ENCODE measurements at regions not wholly inside any gene's neighbourhood (a gene's known extent, or its start where the extent isn't known, plus 50 kb on each side); places are given as distances from the start of the nearest gene placed in this dataset.
"Not testable (repeated sequence)": the region's sequence is repeated elsewhere in the genome, so short reads cannot be mapped to it uniquely, and the experiment has no call there.

GRCh38 chrX:137771537-137771936 lies 205.6 kb downstream of the ZIC3 start:
- H3K9me3 Mint-ChIP-seq = peaks cover 0 to 4% (median 2%) of the 10 kb centered on the region in 7 donors
- no peaks in the 10 kb centered on the region for H3K27me3 Mint-ChIP-seq
- no peaks in the 10 kb centered on the region for H3K4me1 Mint-ChIP-seq
- ATAC-seq (ENCODE audit: low read depth in 2 of 2) (no peak), DNase-seq (no peak)
- no peak overlapping the region for H3K27ac Mint-ChIP-seq
- no peaks in the 10 kb centered on the region for H3K36me3 Mint-ChIP-seq
- no peak overlapping the region for H3K4me3 Mint-ChIP-seq

- ATAC-seq (ENCODE audit: low read depth in 2 of 2) = no peak
- no peak for DNase-seq
- Mint-ChIP-seq H3K27ac (no peak overlapping the region), H3K4me3 (no peak overlapping the region), H3K4me1 (no peaks in the 10 kb centered on the region), H3K9me3 (peaks cover 0 to 5% (median 2%) of the 10 kb centered on the region in 7 donors), H3K27me3 (no peaks in the 10 kb centered on the region), H3K36me3 (no peaks in the 10 kb centered on the region)
Measured at GRCh38 chrX:137792214-137792613, 226.3 kb downstream of the ZIC3 start.

GRCh38 chrX:137797926-137798325 lies 232.0 kb downstream of the ZIC3 start:
- Mint-ChIP-seq H3K27ac (peak overlapping the region in 1 of 6 donors; percentile 29), H3K9me3 (peaks cover 0 to 15% (median 5%) of the 10 kb centered on the region in 7 donors)
- not testable (repeated sequence) for DNase-seq; ATAC-seq (ENCODE audit: low read depth in 2 of 2); H3K4me3 Mint-ChIP-seq; H3K27me3 Mint-ChIP-seq; H3K4me1 Mint-ChIP-seq; H3K36me3 Mint-ChIP-seq

GRCh38 chrX:137823257-137823656 lies 257.3 kb downstream of the ZIC3 start:
- ATAC-seq (ENCODE audit: low read depth in 2 of 2) = no peak
- no peak for DNase-seq
- H3K9me3 Mint-ChIP-seq = peaks cover 0 to 10% (median 0%) of the 10 kb centered on the region in 7 donors
- no peak overlapping the region for H3K27ac Mint-ChIP-seq
- no peaks in the 10 kb centered on the region for H3K27me3 Mint-ChIP-seq
- H3K4me1 Mint-ChIP-seq = no peaks in the 10 kb centered on the region
- no peak overlapping the region for H3K4me3 Mint-ChIP-seq
- no peaks in the 10 kb centered on the region for H3K36me3 Mint-ChIP-seq

- DNase-seq = no peak
- no peaks in the 10 kb centered on the region for H3K4me1 Mint-ChIP-seq
- ATAC-seq (ENCODE audit: low read depth in 2 of 2) = no peak
- H3K27ac Mint-ChIP-seq = no peak overlapping the region
- no peaks in the 10 kb centered on the region for H3K36me3 Mint-ChIP-seq
- no peaks in the 10 kb centered on the region for H3K27me3 Mint-ChIP-seq
- H3K9me3 Mint-ChIP-seq = peaks cover 0 to 10% (median 2%) of the 10 kb centered on the region in 7 donors
- H3K4me3 Mint-ChIP-seq = no peak overlapping the region
Measured at GRCh38 chrX:137847376-137847775, 281.4 kb downstream of the ZIC3 start.

- no peak for ATAC-seq (ENCODE audit: low read depth in 2 of 2)
- Mint-ChIP-seq H3K9me3 (peaks cover 0 to 6% (median 0%) of the 10 kb centered on the region in 7 donors), H3K27me3 (no peaks in the 10 kb centered on the region), H3K4me1 (no peaks in the 10 kb centered on the region), H3K4me3 (no peak overlapping the region), H3K36me3 (no peaks in the 10 kb centered on the region), H3K27ac (no peak overlapping the region)
- no peak for DNase-seq
Measured at GRCh38 chrX:137848266-137848905, 282.5 kb downstream of the ZIC3 start.

GRCh38 chrX:137852502-137852901 lies 286.6 kb downstream of the ZIC3 start:
- DNase-seq (no peak), ATAC-seq (ENCODE audit: low read depth in 2 of 2) (no peak)
- Mint-ChIP-seq H3K27ac (no peak overlapping the region), H3K4me3 (no peak overlapping the region), H3K9me3 (peaks cover 0 to 7% (median 3%) of the 10 kb centered on the region in 7 donors), H3K27me3 (no peaks in the 10 kb centered on the region), H3K36me3 (no peaks in the 10 kb centered on the region), H3K4me1 (no peaks in the 10 kb centered on the region)

- no peak for DNase-seq
- no peak for ATAC-seq (ENCODE audit: low read depth in 2 of 2)
- Mint-ChIP-seq H3K27ac (no peak overlapping the region), H3K27me3 (no peaks in the 10 kb centered on the region), H3K4me1 (no peaks in the 10 kb centered on the region), H3K9me3 (peaks cover 0 to 7% (median 2%) of the 10 kb centered on the region in 7 donors), H3K4me3 (no peak overlapping the region), H3K36me3 (no peaks in the 10 kb centered on the region)
Measured at GRCh38 chrX:137855490-137855889, 289.6 kb downstream of the ZIC3 start.

- H3K27me3 Mint-ChIP-seq = no peaks in the 10 kb centered on the region
- H3K36me3 Mint-ChIP-seq = no peaks in the 10 kb centered on the region
- DNase-seq (no peak), ATAC-seq (ENCODE audit: low read depth in 2 of 2) (no peak)
- peak overlapping the region in 1 of 6 donors; percentile 63 for H3K27ac Mint-ChIP-seq
- no peaks in the 10 kb centered on the region for H3K4me1 Mint-ChIP-seq
- H3K4me3 Mint-ChIP-seq = no peak overlapping the region
- peaks cover 0 to 6% (median 1%) of the 10 kb centered on the region in 7 donors for H3K9me3 Mint-ChIP-seq
Measured at GRCh38 chrX:137858106-137858505, 292.2 kb downstream of the ZIC3 start.

- Mint-ChIP-seq H3K36me3 (no peaks in the 10 kb centered on the region), H3K27ac (no peak overlapping the region), H3K27me3 (no peaks in the 10 kb centered on the region), H3K4me1 (no peaks in the 10 kb centered on the region), H3K9me3 (peaks cover 0 to 10% (median 2%) of the 10 kb centered on the region in 7 donors), H3K4me3 (no peak overlapping the region)
- ATAC-seq (ENCODE audit: low read depth in 2 of 2) = no peak
- DNase-seq = no peak
Measured at GRCh38 chrX:137878401-137878800, 312.5 kb downstream of the ZIC3 start.

GRCh38 chrX:137882960-137883359 lies 317.0 kb downstream of the ZIC3 start:
- H3K36me3 Mint-ChIP-seq = no peaks in the 10 kb centered on the region
- H3K4me3 Mint-ChIP-seq = no peak overlapping the region
- DNase-seq = no peak
- no peaks in the 10 kb centered on the region for H3K27me3 Mint-ChIP-seq
- peaks cover 3 to 17% (median 9%) of the 10 kb centered on the region in 7 donors for H3K9me3 Mint-ChIP-seq
- H3K4me1 Mint-ChIP-seq = no peaks in the 10 kb centered on the region
- H3K27ac Mint-ChIP-seq = no peak overlapping the region
- ATAC-seq (ENCODE audit: low read depth in 2 of 2) = no peak

- peaks cover 1 to 16% (median 9%) of the 10 kb centered on the region in 7 donors for H3K9me3 Mint-ChIP-seq
- not testable (repeated sequence) for ATAC-seq (ENCODE audit: low read depth in 2 of 2); H3K4me3 Mint-ChIP-seq; H3K27me3 Mint-ChIP-seq; H3K4me1 Mint-ChIP-seq; H3K27ac Mint-ChIP-seq; DNase-seq; H3K36me3 Mint-ChIP-seq
Measured at GRCh38 chrX:137884813-137885212, 318.9 kb downstream of the ZIC3 start.

- H3K4me3 Mint-ChIP-seq = no peak overlapping the region
- H3K27ac Mint-ChIP-seq = no peak overlapping the region
- peaks cover 0 to 7% (median 4%) of the 10 kb centered on the region in 7 donors for H3K9me3 Mint-ChIP-seq
- no peaks in the 10 kb centered on the region for H3K36me3 Mint-ChIP-seq
- no peak for DNase-seq
- ATAC-seq (ENCODE audit: low read depth in 2 of 2) = no peak
- no peaks in the 10 kb centered on the region for H3K4me1 Mint-ChIP-seq
- no peaks in the 10 kb centered on the region for H3K27me3 Mint-ChIP-seq
Measured at GRCh38 chrX:137891431-137891830, 325.5 kb downstream of the ZIC3 start.

GRCh38 chrX:137896123-137896522 lies 330.2 kb downstream of the ZIC3 start:
- ATAC-seq (ENCODE audit: low read depth in 2 of 2) = no peak

More at GRCh38 chrX:137896123-137896522, 330.2 kb downstream of the ZIC3 start:
- no peak overlapping the region for H3K4me3 Mint-ChIP-seq
- H3K36me3 Mint-ChIP-seq = no peaks in the 10 kb centered on the region
- DNase-seq = no peak
- peaks cover 0 to 10% (median 4%) of the 10 kb centered on the region in 7 donors for H3K9me3 Mint-ChIP-seq
- H3K4me1 Mint-ChIP-seq = no peaks in the 10 kb centered on the region
- H3K27me3 Mint-ChIP-seq = no peaks in the 10 kb centered on the region
- peak overlapping the region in 1 of 6 donors; percentile 69 for H3K27ac Mint-ChIP-seq

All from naive B cell (primary cell).